NCI-H748 (cell line): ENCODE measurements at regions not wholly inside any gene's neighbourhood (a gene's known extent, or its start where the extent isn't known, plus 50 kb on each side); places are given as distances from the start of the nearest gene placed in this dataset.

ENCODE experiments used
- DNase-seq: peaks from one replicate; lab custom pipeline; 2025; ENCODE audit not compliant: unreplicated experiment; lab: John Stamatoyannopoulos, UW

DNA sequence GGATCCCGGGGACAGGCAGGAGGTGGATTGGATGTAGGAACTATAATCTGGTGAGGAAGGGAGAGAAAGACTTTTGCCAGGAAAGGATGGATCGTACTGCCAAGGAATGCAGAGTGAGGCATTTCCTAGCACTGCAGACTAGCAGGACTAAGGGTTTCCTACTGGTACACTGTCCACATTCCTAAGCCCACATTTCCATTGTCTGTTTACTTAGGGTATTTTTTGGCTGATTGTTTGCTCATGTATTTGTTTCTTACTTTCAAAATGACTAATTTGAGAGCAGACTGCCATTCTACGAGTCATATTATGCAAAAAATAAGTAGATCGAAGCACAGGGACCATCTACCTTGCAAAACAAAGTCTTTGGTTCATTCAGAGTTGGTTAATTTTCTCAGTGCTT is 1029.5 kb upstream of the NR2F2 start:
- DNase-seq: no peak

- no peak for DNase-seq
These were observed 1028.3 kb upstream of the NR2F2 start for GRCh38 chr15:95302206-95302605.

DNA sequence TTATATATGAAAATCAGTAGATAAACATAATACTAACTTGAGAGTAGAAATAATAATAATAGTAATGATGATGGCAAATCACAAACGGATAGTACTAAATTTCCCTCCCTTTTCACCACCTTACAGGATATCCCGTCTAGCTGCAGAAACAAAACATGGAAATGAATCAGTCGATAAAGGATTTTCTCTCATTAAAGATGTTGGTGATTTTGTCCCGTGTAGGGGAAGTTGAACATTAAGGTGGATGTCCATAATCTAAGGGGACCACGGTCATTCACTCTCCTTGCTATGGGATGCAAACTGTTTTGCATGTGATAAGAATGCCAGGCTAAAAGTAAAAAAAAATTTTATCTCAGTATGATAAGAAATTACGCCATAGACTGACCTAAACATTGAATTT is 1027.7 kb upstream of the NR2F2 start:
- DNase-seq: no peak

- no peak for DNase-seq
These were observed 1026.8 kb upstream of the NR2F2 start for GRCh38 chr15:95303713-95304112.

- peak; percentile 0 for DNase-seq
These were observed 1026.2 kb upstream of the NR2F2 start for GRCh38 chr15:95304151-95304946.

DNA sequence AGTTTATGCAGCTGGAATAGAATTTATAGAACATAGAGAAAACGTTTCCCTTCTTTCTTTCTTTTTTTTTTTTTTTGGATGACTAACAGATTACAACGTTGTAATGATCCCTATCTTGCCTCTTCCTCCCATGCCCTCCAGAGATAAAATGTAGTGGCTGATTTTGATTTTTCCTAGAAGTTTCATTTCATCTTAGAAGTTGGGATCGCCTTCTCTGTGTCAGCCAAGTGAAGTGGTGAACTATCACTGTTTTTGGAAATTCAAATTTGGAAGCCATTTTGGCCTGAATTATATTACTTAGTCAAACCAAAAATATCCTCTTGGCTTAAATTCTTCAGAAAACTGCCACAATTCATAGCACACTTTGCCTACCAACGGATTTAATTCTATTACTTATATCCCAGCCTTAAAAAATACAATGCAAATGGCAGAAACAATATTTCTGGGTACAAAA is 1025.5 kb upstream of the NR2F2 start:
- DNase-seq: no peak

- no peak for DNase-seq
These were observed 1023.4 kb upstream of the NR2F2 start for GRCh38 chr15:95307115-95307514.

DNA sequence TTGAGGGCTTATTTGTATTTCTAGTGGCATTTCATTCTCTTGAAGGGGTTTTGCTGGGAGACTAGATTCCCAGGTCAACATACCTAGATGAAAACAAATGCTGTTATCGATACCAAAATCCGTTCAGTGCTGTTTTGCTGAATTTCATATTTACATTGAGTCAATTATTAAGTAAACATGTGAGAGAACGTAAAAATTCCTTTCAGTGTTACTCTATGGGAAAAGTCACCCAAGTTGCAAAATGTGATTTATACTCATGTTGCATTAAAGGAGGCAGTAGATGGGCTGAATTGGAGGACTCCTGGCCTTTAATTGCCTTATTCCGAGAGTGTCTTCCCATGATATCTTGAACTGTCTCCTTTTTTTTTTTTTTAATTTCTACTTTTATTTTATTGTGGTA is 1011.3 kb upstream of the NR2F2 start:
- no peak for DNase-seq

- DNase-seq: no peak
These were observed 1006.7 kb upstream of the NR2F2 start for GRCh38 chr15:95323796-95324195.

DNA sequence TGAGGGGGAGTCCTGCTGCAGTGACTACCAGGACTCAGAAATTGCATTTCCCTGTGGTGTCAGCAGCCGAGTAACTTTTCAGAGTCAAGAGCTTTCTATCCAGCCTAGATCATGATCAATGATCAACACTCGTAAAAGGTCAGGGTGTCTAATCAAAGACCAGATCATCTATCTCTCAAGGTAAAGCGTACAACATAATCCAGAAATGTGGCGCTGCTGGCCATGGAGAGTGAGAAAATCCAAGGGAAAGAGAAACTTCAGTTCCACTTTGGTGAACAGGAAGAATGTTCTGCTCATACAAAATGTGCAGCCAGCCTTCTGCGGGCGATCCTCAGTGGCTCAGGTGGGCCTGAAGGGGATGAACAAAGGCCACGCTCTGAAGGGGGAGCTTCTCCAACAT is 1005.8 kb upstream of the NR2F2 start:
- DNase-seq: no peak

GRCh38 chr15:95325763-95326404 is 1004.6 kb upstream of the NR2F2 start:
- DNase-seq: no peak

GRCh38 chr15:95326431-95327182 is 1003.9 kb upstream of the NR2F2 start:
- peak; percentile 54 for DNase-seq

GRCh38 chr15:95327183-95327525 is 1003.3 kb upstream of the NR2F2 start:
- DNase-seq: no peak

- DNase-seq: peak; percentile 15
These were observed 1002.8 kb upstream of the NR2F2 start for GRCh38 chr15:95327661-95328060.

DNA sequence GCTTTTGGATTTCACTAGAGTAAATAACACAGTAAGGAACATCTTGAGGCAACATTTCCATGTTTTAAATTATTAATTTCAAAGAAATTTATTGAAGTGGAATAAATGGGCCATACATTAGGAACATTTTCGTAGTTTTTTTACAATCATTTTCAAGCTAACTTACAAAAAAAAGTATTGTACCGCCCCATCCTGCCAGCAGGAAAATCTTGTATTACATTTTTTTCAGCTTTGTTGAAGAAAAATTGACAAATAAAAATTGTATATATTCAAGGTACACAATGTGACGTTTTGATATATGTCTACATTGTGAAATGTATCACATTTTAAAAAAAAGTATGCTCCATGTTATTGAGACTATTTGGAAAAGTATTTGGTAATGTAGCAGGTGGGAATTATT is 1001.9 kb upstream of the NR2F2 start:
- no peak for DNase-seq

DNA sequence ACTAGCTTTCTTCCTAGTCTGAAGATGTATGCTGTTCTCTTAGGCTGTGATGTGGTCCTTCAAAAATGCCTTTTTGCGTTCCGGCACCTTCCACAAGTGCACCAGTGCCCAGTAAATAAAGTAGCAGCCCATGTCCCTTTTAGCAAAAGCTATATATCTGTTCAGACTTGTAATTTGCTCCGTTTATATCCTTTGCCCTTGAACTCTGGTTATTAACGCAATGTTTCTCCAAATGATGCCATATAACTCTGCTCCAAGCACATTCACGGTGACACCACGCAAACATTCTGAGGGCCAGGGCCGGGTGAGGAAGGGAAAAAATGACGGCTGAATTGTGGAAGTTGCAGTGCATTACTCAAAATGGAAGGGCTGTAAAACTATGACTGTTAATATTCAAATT is 1001.1 kb upstream of the NR2F2 start:
- DNase-seq: no peak

DNA sequence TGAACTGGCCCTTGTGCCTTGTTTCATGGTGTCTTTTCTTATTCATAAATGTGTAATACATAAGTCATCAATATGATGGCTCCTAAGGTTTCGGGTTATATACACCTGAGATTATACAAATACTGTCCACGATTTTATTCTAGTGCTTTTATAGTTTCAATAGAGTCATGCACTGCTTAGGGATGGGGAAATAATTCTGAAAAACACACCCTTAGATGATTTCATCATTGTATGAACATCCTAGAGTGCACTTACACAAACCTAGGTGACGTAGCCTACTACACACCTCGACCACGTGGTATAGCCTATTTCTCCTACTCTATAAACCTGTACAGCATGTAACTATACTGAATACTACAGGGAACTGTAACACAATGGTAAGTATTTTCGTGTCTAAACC is 988.8 kb upstream of the NR2F2 start:
- DNase-seq: no peak

DNA sequence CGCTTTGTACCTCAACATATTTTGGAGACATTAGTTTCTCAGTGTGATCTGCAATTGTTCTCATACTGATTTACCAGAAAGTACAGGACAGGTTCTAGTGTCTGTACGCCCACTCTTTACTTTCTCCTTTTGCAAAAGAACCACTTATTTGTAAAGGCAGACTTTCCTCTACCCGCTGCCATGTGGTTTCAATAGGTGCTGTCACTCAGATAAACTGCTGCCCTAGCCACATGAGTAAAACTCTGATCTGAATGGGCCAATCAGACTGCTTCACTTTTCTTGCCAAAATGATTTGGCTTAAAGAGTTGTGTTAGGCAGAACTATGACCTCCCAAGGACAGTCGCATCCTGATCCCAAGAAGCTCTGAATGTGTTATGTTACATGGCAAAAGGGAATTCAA is 984.6 kb upstream of the NR2F2 start:
- DNase-seq: no peak

DNA sequence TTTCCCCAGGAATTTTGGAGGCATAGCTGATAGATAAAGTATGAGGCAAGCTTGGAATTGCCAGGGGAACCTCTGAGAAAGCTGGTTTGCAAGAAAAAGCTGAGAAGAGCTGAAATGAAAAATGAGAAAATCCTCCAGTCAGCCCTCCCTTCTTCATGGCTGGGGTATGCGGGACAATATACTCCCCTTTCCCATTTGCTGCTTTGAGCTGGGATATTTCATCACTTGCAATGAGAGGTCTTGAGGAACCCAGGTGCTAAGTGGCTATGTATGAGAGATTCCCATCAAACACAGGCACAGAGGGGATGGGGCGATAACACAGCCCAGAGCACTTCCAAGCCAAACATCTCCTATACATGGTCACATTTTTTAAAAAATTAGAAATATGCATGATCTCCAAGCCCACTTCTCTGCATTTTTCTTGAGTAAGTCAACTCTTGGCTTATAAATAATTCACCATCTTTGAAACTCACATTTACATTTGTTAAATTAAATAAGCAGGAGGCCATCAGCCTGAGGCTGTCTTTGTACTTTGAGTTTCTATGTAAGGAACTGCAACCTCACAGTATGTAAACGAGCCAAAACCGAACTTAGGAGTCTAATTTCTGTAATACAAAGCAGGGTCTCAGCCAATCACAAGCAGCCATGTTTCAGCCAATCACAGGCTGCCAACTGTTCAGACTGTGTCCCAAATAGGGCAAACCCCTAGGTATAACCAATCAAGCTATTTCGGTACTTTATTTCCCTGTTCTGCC is 983.6 kb upstream of the NR2F2 start:
- no peak for DNase-seq

- no peak for DNase-seq
These were observed 982.7 kb upstream of the NR2F2 start for GRCh38 chr15:95347837-95348236.

DNA sequence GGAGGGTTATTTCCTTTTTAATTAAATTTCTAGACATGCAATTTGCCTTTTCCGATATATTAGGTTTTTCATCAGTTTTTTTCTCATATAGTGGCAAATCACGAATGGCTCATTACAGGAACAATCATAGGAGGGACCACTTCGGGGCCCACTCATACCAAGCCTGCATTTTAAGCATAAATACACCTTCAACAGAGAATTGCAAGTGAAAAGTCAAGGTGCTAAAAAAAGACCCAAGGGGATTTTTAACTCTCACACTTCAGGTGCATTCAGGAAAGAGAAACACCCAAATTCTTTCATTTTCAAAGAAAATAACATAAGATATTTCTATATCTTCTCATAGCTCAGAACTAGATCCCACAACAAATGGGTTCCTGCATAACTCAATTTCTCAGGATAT is 979.6 kb upstream of the NR2F2 start:
- DNase-seq: no peak
